Dedifferentiated amniotic fluid mesenchymal stem cell (primary cell): ENCODE measurements at regions not wholly inside any gene's neighbourhood (a gene's known extent, or its start where the extent isn't known, plus 50 kb on each side); places are given as distances from the start of the nearest gene placed in this dataset.

Source experiments
- DNase-seq: peaks from one replicate; pipeline ENCODE4 v3.0.0-alpha.2; 2016; ENCODE audit errors: extremely low spot score

- peak; percentile 52 for DNase-seq
Measured at GRCh38 chr10:47166808-47167581, 133.0 kb upstream of the GDF10 start.

GRCh38 chr10:47167591-47167990, 132.4 kb upstream of the GDF10 start:
- DNase-seq = no peak

GRCh38 chr10:47169581-47169980, 130.4 kb upstream of the GDF10 start:
- no peak for DNase-seq

GRCh38 chr10:47173929-47174442, 126.0 kb upstream of the GDF10 start:
- no peak for DNase-seq

- no peak for DNase-seq
Measured at GRCh38 chr10:47175181-47176123, 124.5 kb upstream of the GDF10 start.

- DNase-seq = no peak
Measured at GRCh38 chr10:47176206-47176902, 123.6 kb upstream of the GDF10 start.

GRCh38 chr10:47176903-47177868, 122.8 kb upstream of the GDF10 start:
- DNase-seq = peak; percentile 64

- no peak for DNase-seq
Measured at GRCh38 chr10:47178537-47179290, 121.3 kb upstream of the GDF10 start.

- no peak for DNase-seq
Measured at GRCh38 chr10:47179291-47179647, 120.7 kb upstream of the GDF10 start.

- no peak for DNase-seq
Measured at GRCh38 chr10:47181052-47181849, 118.7 kb upstream of the GDF10 start.

- DNase-seq = no peak
Measured at GRCh38 chr10:47182934-47183703, 116.9 kb upstream of the GDF10 start.

GRCh38 chr10:47183704-47184041, 116.3 kb upstream of the GDF10 start:
- no peak for DNase-seq

- DNase-seq = no peak
Measured at GRCh38 chr10:47184273-47184672, 115.7 kb upstream of the GDF10 start.

GRCh38 chr10:47184724-47185330, 115.2 kb upstream of the GDF10 start:
- DNase-seq = no peak

- DNase-seq = no peak
Measured at GRCh38 chr10:47186941-47187340, 113.1 kb upstream of the GDF10 start.

GRCh38 chr10:47187592-47187991, 112.4 kb upstream of the GDF10 start:
- DNase-seq = no peak

GRCh38 chr10:47188156-47188555, 111.8 kb upstream of the GDF10 start:
- no peak for DNase-seq

- DNase-seq = no peak
Measured at GRCh38 chr10:47189802-47190201, 110.2 kb upstream of the GDF10 start.
